SK-N-SH (cell line): ENCODE measurements at regions not wholly inside any gene's neighbourhood (a gene's known extent, or its start where the extent isn't known, plus 50 kb on each side); places are given as distances from the start of the nearest gene placed in this dataset.

ENCODE experiments used
- CTCF ChIA-PET: fragments of 300-600, 350-600 bp; formaldehyde crosslinking; extraction: SDS; loops from one replicate; lab custom pipeline; 2021; lab: Yijun Ruan, JAX
- POLR2A ChIA-PET: fragments of 350-600 bp; sonication (Branson Sonifier 250); formaldehyde crosslinking; extraction: SDS; loops from one replicate; lab custom pipeline; 2020; ENCODE audit warnings: antibody characterized with exemption, inconsistent platforms; lab: Yijun Ruan, JAX
- DNase-seq: peaks from one replicate; pipeline ENCODE4 v3.0.0; 2012
- H2AFZ ChIP-seq: fragments of 200-600 bp; sonication (generic); 2 replicates; pipeline ENCODE4 v1.8.1; 2016; ENCODE audit warnings: antibody characterized with exemption, mild to moderate bottlenecking, low read depth
- H3F3A ChIP-seq: fragments of 200-600 bp; sonication (generic); replicated peaks from 2 replicates; pipeline ENCODE3; 2016; ENCODE audit warnings: antibody characterized with exemption, mild to moderate bottlenecking; ENCODE audit not compliant: insufficient read depth
- H3K27ac ChIP-seq, 2 experiments: fragments of 200-500 bp in 1 of 2; fragments of 200-600 bp in 1 of 2; sonication (Bioruptor generic) in 1 of 2; sonication (generic), shearing (Covaris generic) in 1 of 2; 2 replicates each; pipeline versions ENCODE4 v1.5.1 to v1.6.1; 2014 to 2016; ENCODE audit warnings: low read depth in 2 of 2, inconsistent platforms in 1 of 2, low read length in 1 of 2, mild to moderate bottlenecking in 1 of 2, mixed read lengths in 1 of 2
- H3K27me3 ChIP-seq: fragments of 200-600 bp; sonication (generic), shearing (Covaris generic); 2 replicates; pipeline ENCODE4 v1.6.1; 2016; ENCODE audit warnings: mixed run types; ENCODE audit not compliant: insufficient read depth
- H3K36me3 ChIP-seq, 2 experiments: fragments of 200-500 bp in 1 of 2; fragments of 200-600 bp in 1 of 2; sonication (Bioruptor generic) in 1 of 2; sonication (generic) in 1 of 2; replicated peaks in 1 of 2; 2 replicates each; pipeline versions ENCODE3 to v1.5.1; 2014 to 2016; ENCODE audit warnings: low read length in 1 of 2, mild to moderate bottlenecking in 1 of 2; ENCODE audit not compliant: insufficient read depth in 2 of 2, control insufficient read depth in 1 of 2
- H3K4me1 ChIP-seq, 2 experiments: fragments of 200-500 bp in 1 of 2; fragments of 200-600 bp in 1 of 2; sonication (Bioruptor generic) in 1 of 2; sonication (generic), shearing (Covaris generic) in 1 of 2; 2 replicates each; pipeline versions ENCODE4 v1.5.1 to v1.6.1; 2014 to 2016; ENCODE audit warnings: low read depth in 1 of 2, low read length in 1 of 2, mixed run types in 1 of 2; ENCODE audit not compliant: insufficient read depth in 2 of 2, control insufficient read depth in 1 of 2
- H3K4me2 ChIP-seq: fragments of 200-600 bp; sonication (generic), shearing (Covaris generic); 2 replicates; pipeline ENCODE4 v1.6.1; 2017; ENCODE audit warnings: mixed run types
- H3K4me3 ChIP-seq, 2 experiments: fragments of 200-500 bp in 1 of 2; fragments of 200-600 bp in 1 of 2; sonication (Bioruptor generic) in 1 of 2; sonication (generic), shearing (Covaris generic) in 1 of 2; 2 replicates each; pipeline versions ENCODE4 v1.5.1 to v1.8.1; 2014 to 2016; ENCODE audit warnings: low read depth in 2 of 2, inconsistent platforms in 1 of 2, low read length in 1 of 2, mild to moderate bottlenecking in 1 of 2, mixed read lengths in 1 of 2, moderate library complexity in 1 of 2
- H3K79me2 ChIP-seq: fragments of 200-600 bp; sonication (generic); 2 replicates; pipeline ENCODE4 v1.8.1; 2017; ENCODE audit warnings: mild to moderate bottlenecking; ENCODE audit not compliant: insufficient read depth
- H3K9ac ChIP-seq: fragments of 200-600 bp; sonication (generic); 2 replicates; pipeline ENCODE4 v1.6.1; 2017; ENCODE audit warnings: mixed run types
- H3K9me2 ChIP-seq: fragments of 200-600 bp; sonication (generic); 2 replicates; pipeline ENCODE4 v1.6.1; 2017; ENCODE audit warnings: mixed run types
- H3K9me3 ChIP-seq: fragments of 200-600 bp; sonication (generic); 2 replicates; pipeline ENCODE4 v1.6.1; 2017; ENCODE audit warnings: mixed run types, mild to moderate bottlenecking, moderate library complexity
- H4K20me1 ChIP-seq: fragments of 200-600 bp; sonication (generic); 2 replicates; pipeline ENCODE4 v1.6.1; 2017; ENCODE audit warnings: mild to moderate bottlenecking, mixed run types; ENCODE audit not compliant: insufficient read depth
- ELF1 ChIP-seq: IDR thresholded peaks from 2 replicates; pipeline ENCODE4 v1.4.0; 2012
- EP300 ChIP-seq, 2 experiments: IDR thresholded peaks; 2 replicates each; pipeline versions ENCODE4 v1.4.0 to v1.6.1; 2012; ENCODE audit warnings: borderline replicate concordance in 1 of 2, low read depth in 1 of 2, low read length in 1 of 2
- FOSL2 ChIP-seq: IDR thresholded peaks from 2 replicates; pipeline ENCODE4 v1.4.0; 2012; ENCODE audit warnings: low read depth, mild to moderate bottlenecking, moderate library complexity, borderline replicate concordance
- FOXM1 ChIP-seq: IDR thresholded peaks from 2 replicates; pipeline ENCODE4 v1.4.0; 2012; ENCODE audit warnings: low read depth, mild to moderate bottlenecking
- GATA2 ChIP-seq: sonication (generic); formaldehyde crosslinking; IDR thresholded peaks from 2 replicates; pipeline ENCODE4 v1.5.0; 2020; ENCODE audit warnings: mild to moderate bottlenecking, missing genetic modification reagents
- MXI1 ChIP-seq: IDR thresholded peaks from 2 replicates; pipeline ENCODE4 v1.6.1; 2012; ENCODE audit warnings: mild to moderate bottlenecking, low read depth, low read length, improper control_type of control experiment
- NFIC ChIP-seq: IDR thresholded peaks from 2 replicates; pipeline ENCODE4 v1.4.0; 2012; ENCODE audit warnings: borderline replicate concordance
- NRF1 ChIP-seq: IDR thresholded peaks from 2 replicates; pipeline ENCODE4 v1.6.1; 2012; ENCODE audit warnings: low read depth, mild to moderate bottlenecking, low read length
- POLR2AphosphoS5 ChIP-seq: IDR thresholded peaks from 2 replicates; pipeline ENCODE4 v1.6.1; 2012; ENCODE audit warnings: low read depth, low read length
- RAD21 ChIP-seq: IDR thresholded peaks from 2 replicates; pipeline ENCODE4 v1.6.1; 2012; ENCODE audit warnings: mild to moderate bottlenecking, low read length
- RFX5 ChIP-seq: IDR thresholded peaks from 2 replicates; pipeline ENCODE4 v1.6.1; 2012; ENCODE audit warnings: mild to moderate bottlenecking, improper control_type of control experiment, low read length
- RXRA ChIP-seq: IDR thresholded peaks from 2 replicates; pipeline ENCODE4 v1.4.0; 2012; ENCODE audit warnings: low read depth, mild to moderate bottlenecking, borderline replicate concordance
- SIN3A ChIP-seq: IDR thresholded peaks from 2 replicates; pipeline ENCODE4 v1.6.1; 2012; ENCODE audit warnings: low read depth, mild to moderate bottlenecking, low read length, moderate library complexity, borderline replicate concordance
- WGBS: methylation state at CpG from one replicate; pipeline ENCODE4 v1.1.6; 2017; ENCODE audit warnings: low lambda C conversion rate; 5-methylcytosine and 5-hydroxymethylcytosine counted together
- TF ChIP-seq, protein P1 (sequence below): fragments of 200-600 bp; sonication (generic); IDR thresholded peaks from 2 replicates; pipeline ENCODE4 v1.6.1; 2017; ENCODE audit warnings: antibody characterized with exemption, mild to moderate bottlenecking, moderate library complexity
- TF ChIP-seq, protein P2 (sequence below): IDR thresholded peaks from 2 replicates; pipeline ENCODE4 v1.6.1; 2012; ENCODE audit warnings: mild to moderate bottlenecking, low read depth, low read length, moderate library complexity
- TF ChIP-seq, protein P3 (sequence below): IDR thresholded peaks from 2 replicates; pipeline ENCODE4 v1.4.0; 2012; ENCODE audit warnings: low read depth
- TF ChIP-seq, protein P4 (sequence below): fragments of 150-350 bp; IDR thresholded peaks from 2 replicates; pipeline ENCODE4 v1.6.1; 2016; ENCODE audit warnings: mild to moderate bottlenecking, low read depth, low read length
- TF ChIP-seq, protein P5 (sequence below): IDR thresholded peaks from 2 replicates; pipeline ENCODE4 v1.4.0; 2012; ENCODE audit warnings: low read depth, borderline replicate concordance

DNA sequence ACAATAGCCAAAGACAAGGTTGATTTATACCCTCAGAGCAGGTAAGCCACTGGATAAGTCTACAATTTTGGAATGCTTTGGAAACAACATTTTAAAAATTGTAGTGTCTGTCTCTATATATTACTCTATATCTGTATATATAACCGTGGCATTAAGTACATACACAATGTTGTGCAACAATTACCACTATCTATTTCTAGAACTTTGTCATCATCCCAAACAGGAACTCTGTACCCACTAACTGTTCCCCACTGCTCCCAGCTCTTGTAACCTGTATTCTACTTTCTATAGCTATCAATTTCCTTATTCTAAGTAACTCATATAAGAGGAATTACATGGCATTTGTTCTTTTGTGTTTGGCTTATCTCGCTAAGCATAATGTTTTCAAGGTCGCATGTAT, 78.2 kb upstream of the ASCC3 start:
- Histone ChIP-seq H3K36me3 (no peaks in the 10 kb centered on the region), H3K9me2 (no peaks in the 10 kb centered on the region), H3F3A (no peaks in the 10 kb centered on the region), H3K9me3 (no peaks in the 10 kb centered on the region), H3K4me1 (no peaks in the 10 kb centered on the region), H3K27me3 (no peaks in the 10 kb centered on the region), H2AFZ (no peak overlapping the region), H4K20me1 (no peaks in the 10 kb centered on the region), H3K4me3 (no peak overlapping the region), H3K79me2 (no peaks in the 10 kb centered on the region), H3K9ac (no peak overlapping the region), H3K4me2 (no peak overlapping the region), H3K27ac (no peak overlapping the region)
- POLR2A ChIA-PET, result no interaction called here
- CTCF ChIA-PET, result no interaction called here
- DNase-seq, result no peak
- 43% methylated on average over 3 of the region's 3 CpGs for WGBS
- TF ChIP-seq, protein P1, sequence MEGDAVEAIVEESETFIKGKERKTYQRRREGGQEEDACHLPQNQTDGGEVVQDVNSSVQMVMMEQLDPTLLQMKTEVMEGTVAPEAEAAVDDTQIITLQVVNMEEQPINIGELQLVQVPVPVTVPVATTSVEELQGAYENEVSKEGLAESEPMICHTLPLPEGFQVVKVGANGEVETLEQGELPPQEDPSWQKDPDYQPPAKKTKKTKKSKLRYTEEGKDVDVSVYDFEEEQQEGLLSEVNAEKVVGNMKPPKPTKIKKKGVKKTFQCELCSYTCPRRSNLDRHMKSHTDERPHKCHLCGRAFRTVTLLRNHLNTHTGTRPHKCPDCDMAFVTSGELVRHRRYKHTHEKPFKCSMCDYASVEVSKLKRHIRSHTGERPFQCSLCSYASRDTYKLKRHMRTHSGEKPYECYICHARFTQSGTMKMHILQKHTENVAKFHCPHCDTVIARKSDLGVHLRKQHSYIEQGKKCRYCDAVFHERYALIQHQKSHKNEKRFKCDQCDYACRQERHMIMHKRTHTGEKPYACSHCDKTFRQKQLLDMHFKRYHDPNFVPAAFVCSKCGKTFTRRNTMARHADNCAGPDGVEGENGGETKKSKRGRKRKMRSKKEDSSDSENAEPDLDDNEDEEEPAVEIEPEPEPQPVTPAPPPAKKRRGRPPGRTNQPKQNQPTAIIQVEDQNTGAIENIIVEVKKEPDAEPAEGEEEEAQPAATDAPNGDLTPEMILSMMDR, result no peak
- TF ChIP-seq, protein P2, sequence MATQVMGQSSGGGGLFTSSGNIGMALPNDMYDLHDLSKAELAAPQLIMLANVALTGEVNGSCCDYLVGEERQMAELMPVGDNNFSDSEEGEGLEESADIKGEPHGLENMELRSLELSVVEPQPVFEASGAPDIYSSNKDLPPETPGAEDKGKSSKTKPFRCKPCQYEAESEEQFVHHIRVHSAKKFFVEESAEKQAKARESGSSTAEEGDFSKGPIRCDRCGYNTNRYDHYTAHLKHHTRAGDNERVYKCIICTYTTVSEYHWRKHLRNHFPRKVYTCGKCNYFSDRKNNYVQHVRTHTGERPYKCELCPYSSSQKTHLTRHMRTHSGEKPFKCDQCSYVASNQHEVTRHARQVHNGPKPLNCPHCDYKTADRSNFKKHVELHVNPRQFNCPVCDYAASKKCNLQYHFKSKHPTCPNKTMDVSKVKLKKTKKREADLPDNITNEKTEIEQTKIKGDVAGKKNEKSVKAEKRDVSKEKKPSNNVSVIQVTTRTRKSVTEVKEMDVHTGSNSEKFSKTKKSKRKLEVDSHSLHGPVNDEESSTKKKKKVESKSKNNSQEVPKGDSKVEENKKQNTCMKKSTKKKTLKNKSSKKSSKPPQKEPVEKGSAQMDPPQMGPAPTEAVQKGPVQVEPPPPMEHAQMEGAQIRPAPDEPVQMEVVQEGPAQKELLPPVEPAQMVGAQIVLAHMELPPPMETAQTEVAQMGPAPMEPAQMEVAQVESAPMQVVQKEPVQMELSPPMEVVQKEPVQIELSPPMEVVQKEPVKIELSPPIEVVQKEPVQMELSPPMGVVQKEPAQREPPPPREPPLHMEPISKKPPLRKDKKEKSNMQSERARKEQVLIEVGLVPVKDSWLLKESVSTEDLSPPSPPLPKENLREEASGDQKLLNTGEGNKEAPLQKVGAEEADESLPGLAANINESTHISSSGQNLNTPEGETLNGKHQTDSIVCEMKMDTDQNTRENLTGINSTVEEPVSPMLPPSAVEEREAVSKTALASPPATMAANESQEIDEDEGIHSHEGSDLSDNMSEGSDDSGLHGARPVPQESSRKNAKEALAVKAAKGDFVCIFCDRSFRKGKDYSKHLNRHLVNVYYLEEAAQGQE, result no peak
- TF ChIP-seq, protein P3, sequence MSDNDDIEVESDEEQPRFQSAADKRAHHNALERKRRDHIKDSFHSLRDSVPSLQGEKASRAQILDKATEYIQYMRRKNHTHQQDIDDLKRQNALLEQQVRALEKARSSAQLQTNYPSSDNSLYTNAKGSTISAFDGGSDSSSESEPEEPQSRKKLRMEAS, result no peak
- no peak for TF ChIP-seq ELF1
- no peak for TF ChIP-seq NFIC
- no peak for TF ChIP-seq RFX5
- no peak for TF ChIP-seq RAD21
- TF ChIP-seq, protein P4, sequence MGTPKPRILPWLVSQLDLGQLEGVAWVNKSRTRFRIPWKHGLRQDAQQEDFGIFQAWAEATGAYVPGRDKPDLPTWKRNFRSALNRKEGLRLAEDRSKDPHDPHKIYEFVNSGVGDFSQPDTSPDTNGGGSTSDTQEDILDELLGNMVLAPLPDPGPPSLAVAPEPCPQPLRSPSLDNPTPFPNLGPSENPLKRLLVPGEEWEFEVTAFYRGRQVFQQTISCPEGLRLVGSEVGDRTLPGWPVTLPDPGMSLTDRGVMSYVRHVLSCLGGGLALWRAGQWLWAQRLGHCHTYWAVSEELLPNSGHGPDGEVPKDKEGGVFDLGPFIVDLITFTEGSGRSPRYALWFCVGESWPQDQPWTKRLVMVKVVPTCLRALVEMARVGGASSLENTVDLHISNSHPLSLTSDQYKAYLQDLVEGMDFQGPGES, result no peak
- no peak for TF ChIP-seq EP300 (IDR thresholded peaks at IDR 0.05; ENCODE audit: borderline replicate concordance in 1 of 2, low read depth in 1 of 2, low read length in 1 of 2)
- TF ChIP-seq NRF1, result no peak
- TF ChIP-seq, protein P5, sequence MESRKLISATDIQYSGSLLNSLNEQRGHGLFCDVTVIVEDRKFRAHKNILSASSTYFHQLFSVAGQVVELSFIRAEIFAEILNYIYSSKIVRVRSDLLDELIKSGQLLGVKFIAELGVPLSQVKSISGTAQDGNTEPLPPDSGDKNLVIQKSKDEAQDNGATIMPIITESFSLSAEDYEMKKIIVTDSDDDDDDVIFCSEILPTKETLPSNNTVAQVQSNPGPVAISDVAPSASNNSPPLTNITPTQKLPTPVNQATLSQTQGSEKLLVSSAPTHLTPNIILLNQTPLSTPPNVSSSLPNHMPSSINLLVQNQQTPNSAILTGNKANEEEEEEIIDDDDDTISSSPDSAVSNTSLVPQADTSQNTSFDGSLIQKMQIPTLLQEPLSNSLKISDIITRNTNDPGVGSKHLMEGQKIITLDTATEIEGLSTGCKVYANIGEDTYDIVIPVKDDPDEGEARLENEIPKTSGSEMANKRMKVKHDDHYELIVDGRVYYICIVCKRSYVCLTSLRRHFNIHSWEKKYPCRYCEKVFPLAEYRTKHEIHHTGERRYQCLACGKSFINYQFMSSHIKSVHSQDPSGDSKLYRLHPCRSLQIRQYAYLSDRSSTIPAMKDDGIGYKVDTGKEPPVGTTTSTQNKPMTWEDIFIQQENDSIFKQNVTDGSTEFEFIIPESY, result no peak
- TF ChIP-seq FOXM1, result no peak
- no peak for TF ChIP-seq FOSL2
- TF ChIP-seq MXI1, result no peak
- TF ChIP-seq GATA2, result no peak
- no peak for TF ChIP-seq POLR2AphosphoS5
- no peak for TF ChIP-seq RXRA
- TF ChIP-seq SIN3A, result no peak
